ENCODE measurements at regions not wholly inside any gene's neighbourhood (a gene's known extent, or its start where the extent isn't known, plus 50 kb on each side); places are given as distances from the start of the nearest gene placed in this dataset.

DNA sequence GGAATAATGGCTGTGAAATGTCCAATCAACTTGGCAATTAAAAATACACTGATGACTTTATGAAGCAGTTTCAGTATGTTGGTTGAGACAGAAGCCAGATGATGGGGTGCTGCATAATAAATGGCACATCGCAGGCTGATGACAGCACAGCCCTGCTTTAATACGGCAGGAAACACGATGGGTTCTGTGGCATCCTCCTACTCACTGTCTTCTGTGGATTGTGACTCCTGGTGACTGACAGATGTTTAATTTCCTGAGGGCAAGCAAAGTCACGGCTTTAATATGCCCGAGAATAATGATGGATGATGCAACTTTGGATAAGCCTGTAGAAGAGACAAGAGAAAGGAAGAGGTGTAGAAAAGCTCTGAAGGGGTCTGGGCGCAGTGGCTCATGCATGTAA lies 295.4 kb downstream of the TRIML1 start:
- TF ChIP-seq POLR2A (IDR thresholded peaks at IDR 0.05) (no peak), EP300 (IDR thresholded peaks at IDR 0.05) (no peak)
- TF ChIP-seq, protein P1, sequence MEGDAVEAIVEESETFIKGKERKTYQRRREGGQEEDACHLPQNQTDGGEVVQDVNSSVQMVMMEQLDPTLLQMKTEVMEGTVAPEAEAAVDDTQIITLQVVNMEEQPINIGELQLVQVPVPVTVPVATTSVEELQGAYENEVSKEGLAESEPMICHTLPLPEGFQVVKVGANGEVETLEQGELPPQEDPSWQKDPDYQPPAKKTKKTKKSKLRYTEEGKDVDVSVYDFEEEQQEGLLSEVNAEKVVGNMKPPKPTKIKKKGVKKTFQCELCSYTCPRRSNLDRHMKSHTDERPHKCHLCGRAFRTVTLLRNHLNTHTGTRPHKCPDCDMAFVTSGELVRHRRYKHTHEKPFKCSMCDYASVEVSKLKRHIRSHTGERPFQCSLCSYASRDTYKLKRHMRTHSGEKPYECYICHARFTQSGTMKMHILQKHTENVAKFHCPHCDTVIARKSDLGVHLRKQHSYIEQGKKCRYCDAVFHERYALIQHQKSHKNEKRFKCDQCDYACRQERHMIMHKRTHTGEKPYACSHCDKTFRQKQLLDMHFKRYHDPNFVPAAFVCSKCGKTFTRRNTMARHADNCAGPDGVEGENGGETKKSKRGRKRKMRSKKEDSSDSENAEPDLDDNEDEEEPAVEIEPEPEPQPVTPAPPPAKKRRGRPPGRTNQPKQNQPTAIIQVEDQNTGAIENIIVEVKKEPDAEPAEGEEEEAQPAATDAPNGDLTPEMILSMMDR (IDR thresholded peaks at IDR 0.05), result no peak
